HUES48 (cell line): ENCODE measurements at regions not wholly inside any gene's neighbourhood (a gene's known extent, or its start where the extent isn't known, plus 50 kb on each side); places are given as distances from the start of the nearest gene placed in this dataset.

Experiments used
- H3K27ac ChIP-seq: one replicate; pipeline ENCODE4 v1.7.0; 2013; ENCODE audit warnings: low read depth, low read length, inconsistent platforms
- H3K27me3 ChIP-seq: 2 replicates; pipeline ENCODE4 v1.6.1; 2013; ENCODE audit warnings: mild to moderate bottlenecking, low read length; ENCODE audit not compliant: control insufficient read depth, insufficient read depth
- H3K36me3 ChIP-seq: 2 replicates; pipeline ENCODE4 v1.6.1; 2013; ENCODE audit warnings: low read length; ENCODE audit not compliant: control insufficient read depth, insufficient read depth
- H3K4me1 ChIP-seq: 2 replicates; pipeline ENCODE4 v1.6.1; 2013; ENCODE audit warnings: mild to moderate bottlenecking, low read length; ENCODE audit not compliant: control insufficient read depth, insufficient read depth
- H3K4me3 ChIP-seq: 2 replicates; pipeline ENCODE4 v1.5.1; 2013; ENCODE audit warnings: mild to moderate bottlenecking, low read depth, low read length
- H3K9ac ChIP-seq: 2 replicates; pipeline ENCODE4 v1.6.1; 2013; ENCODE audit warnings: mild to moderate bottlenecking, low read depth, low read length, moderate library complexity
- H3K9me3 ChIP-seq: 2 replicates; pipeline ENCODE4 v1.6.1; 2013; ENCODE audit warnings: low read length; ENCODE audit not compliant: control insufficient read depth, insufficient read depth

GRCh38 chr1:209309198-209309597 lies 274.3 kb upstream of the CAMK1G start:
- no peaks in the 10 kb centered on the region for H3K27me3 ChIP-seq
- H3K9ac ChIP-seq, result no peak overlapping the region
- no peak overlapping the region for H3K4me3 ChIP-seq
- no peaks in the 10 kb centered on the region for H3K36me3 ChIP-seq
- H3K4me1 ChIP-seq, result no peaks in the 10 kb centered on the region
- no peak overlapping the region for H3K27ac ChIP-seq
- no peaks in the 10 kb centered on the region for H3K9me3 ChIP-seq

- H3K9ac ChIP-seq, result no peak overlapping the region
- H3K4me1 ChIP-seq, result no peaks in the 10 kb centered on the region
- H3K4me3 ChIP-seq, result no peak overlapping the region
- H3K36me3 ChIP-seq, result no peaks in the 10 kb centered on the region
- H3K27me3 ChIP-seq, result no peaks in the 10 kb centered on the region
- H3K9me3 ChIP-seq, result no peaks in the 10 kb centered on the region
- no peak overlapping the region for H3K27ac ChIP-seq
These were observed 271.7 kb upstream of the CAMK1G start for GRCh38 chr1:209311770-209312169.

GRCh38 chr1:209316929-209317328 lies 266.6 kb upstream of the CAMK1G start:
- Histone ChIP-seq H3K9me3 (no peaks in the 10 kb centered on the region), H3K4me1 (no peaks in the 10 kb centered on the region), H3K4me3 (no peak overlapping the region), H3K9ac (no peak overlapping the region), H3K27ac (no peak overlapping the region), H3K27me3 (no peaks in the 10 kb centered on the region), H3K36me3 (no peaks in the 10 kb centered on the region)

- Histone ChIP-seq H3K4me1 (no peaks in the 10 kb centered on the region), H3K4me3 (no peak overlapping the region), H3K9ac (no peak overlapping the region), H3K9me3 (no peaks in the 10 kb centered on the region), H3K36me3 (no peaks in the 10 kb centered on the region), H3K27me3 (no peaks in the 10 kb centered on the region), H3K27ac (no peak overlapping the region)
These were observed 265.1 kb upstream of the CAMK1G start for GRCh38 chr1:209318181-209319056.

- H3K4me1 ChIP-seq, result no peaks in the 10 kb centered on the region
- H3K9ac ChIP-seq, result no peak overlapping the region
- H3K27me3 ChIP-seq, result no peaks in the 10 kb centered on the region
- no peaks in the 10 kb centered on the region for H3K9me3 ChIP-seq
- H3K36me3 ChIP-seq, result no peaks in the 10 kb centered on the region
- H3K4me3 ChIP-seq, result no peak overlapping the region
- H3K27ac ChIP-seq, result no peak overlapping the region
These were observed 264.5 kb upstream of the CAMK1G start for GRCh38 chr1:209319057-209319432.

GRCh38 chr1:209319549-209319948 lies 264.0 kb upstream of the CAMK1G start:
- Histone ChIP-seq H3K4me1 (no peaks in the 10 kb centered on the region), H3K27me3 (no peaks in the 10 kb centered on the region), H3K9ac (no peak overlapping the region), H3K9me3 (no peaks in the 10 kb centered on the region), H3K27ac (no peak overlapping the region), H3K4me3 (no peak overlapping the region), H3K36me3 (no peaks in the 10 kb centered on the region)

- no peaks in the 10 kb centered on the region for H3K27me3 ChIP-seq
- no peak overlapping the region for H3K4me3 ChIP-seq
- H3K36me3 ChIP-seq, result no peaks in the 10 kb centered on the region
- no peaks in the 10 kb centered on the region for H3K9me3 ChIP-seq
- H3K27ac ChIP-seq, result no peak overlapping the region
- no peak overlapping the region for H3K9ac ChIP-seq
- H3K4me1 ChIP-seq, result no peaks in the 10 kb centered on the region
These were observed 259.8 kb upstream of the CAMK1G start for GRCh38 chr1:209323743-209324142.

- Histone ChIP-seq H3K4me3 (no peak overlapping the region), H3K9me3 (no peaks in the 10 kb centered on the region), H3K4me1 (no peaks in the 10 kb centered on the region), H3K27ac (no peak overlapping the region), H3K27me3 (no peaks in the 10 kb centered on the region), H3K36me3 (no peaks in the 10 kb centered on the region), H3K9ac (no peak overlapping the region)
These were observed 258.3 kb upstream of the CAMK1G start for GRCh38 chr1:209324901-209325871.

- no peaks in the 10 kb centered on the region for H3K27me3 ChIP-seq
- H3K9ac ChIP-seq, result no peak overlapping the region
- H3K4me1 ChIP-seq, result no peaks in the 10 kb centered on the region
- H3K27ac ChIP-seq, result no peak overlapping the region
- no peaks in the 10 kb centered on the region for H3K9me3 ChIP-seq
- no peak overlapping the region for H3K4me3 ChIP-seq
- no peaks in the 10 kb centered on the region for H3K36me3 ChIP-seq
These were observed 257.4 kb upstream of the CAMK1G start for GRCh38 chr1:209326076-209326475.

GRCh38 chr1:209326831-209327230 lies 256.7 kb upstream of the CAMK1G start:
- Histone ChIP-seq H3K4me3 (no peak overlapping the region), H3K36me3 (no peaks in the 10 kb centered on the region), H3K27ac (no peak overlapping the region), H3K4me1 (no peaks in the 10 kb centered on the region), H3K9ac (no peak overlapping the region), H3K27me3 (no peaks in the 10 kb centered on the region), H3K9me3 (no peaks in the 10 kb centered on the region)

- Histone ChIP-seq H3K9me3 (no peaks in the 10 kb centered on the region), H3K36me3 (no peaks in the 10 kb centered on the region), H3K27me3 (no peaks in the 10 kb centered on the region), H3K27ac (no peak overlapping the region), H3K4me1 (no peaks in the 10 kb centered on the region), H3K4me3 (no peak overlapping the region), H3K9ac (no peak overlapping the region)
These were observed 255.3 kb upstream of the CAMK1G start for GRCh38 chr1:209328196-209328595.
